Spinal cord (tissue), 9 donors: ENCODE measurements at regions not wholly inside any gene's neighbourhood (a gene's known extent, or its start where the extent isn't known, plus 50 kb on each side); places are given as distances from the start of the nearest gene placed in this dataset.

ENCODE experiments used
- DNase-seq, 6 donors: peaks; one replicate each; pipeline versions ENCODE4 v3.0.0 to v3.0.0-alpha.2; 2013 to 2015; ENCODE audit warnings: low spot score in 6 of 6, low read depth in 4 of 6
- H3K27ac ChIP-seq: one replicate; pipeline ENCODE4 v1.5.1; 2013; ENCODE audit warnings: low read depth, low read length, control low read depth
- H3K27me3 ChIP-seq: one replicate; pipeline ENCODE4 v1.6.1; 2013; ENCODE audit warnings: low read length; ENCODE audit not compliant: control insufficient read depth, insufficient read depth
- H3K36me3 ChIP-seq: one replicate; pipeline ENCODE4 v1.6.1; 2013; ENCODE audit warnings: low read length; ENCODE audit not compliant: control insufficient read depth, insufficient read depth
- H3K4me1 ChIP-seq: one replicate; pipeline ENCODE4 v1.6.1; 2013; ENCODE audit warnings: low read length; ENCODE audit not compliant: control insufficient read depth, insufficient read depth
- H3K4me3 ChIP-seq: one replicate; pipeline ENCODE4 v1.5.1; 2013; ENCODE audit warnings: low read depth, low read length, control low read depth
- H3K9me3 ChIP-seq: one replicate; pipeline ENCODE4 v1.6.1; 2013; ENCODE audit warnings: low read length; ENCODE audit not compliant: control insufficient read depth, insufficient read depth
- WGBS: methylation state at CpG from one replicate; pipeline ENCODE4 v1.1.5; 2013; ENCODE audit warnings: missing lambda C conversion rate; ENCODE audit not compliant: insufficient coverage; 5-methylcytosine and 5-hydroxymethylcytosine counted together
- donor health status: healthy.

DNA sequence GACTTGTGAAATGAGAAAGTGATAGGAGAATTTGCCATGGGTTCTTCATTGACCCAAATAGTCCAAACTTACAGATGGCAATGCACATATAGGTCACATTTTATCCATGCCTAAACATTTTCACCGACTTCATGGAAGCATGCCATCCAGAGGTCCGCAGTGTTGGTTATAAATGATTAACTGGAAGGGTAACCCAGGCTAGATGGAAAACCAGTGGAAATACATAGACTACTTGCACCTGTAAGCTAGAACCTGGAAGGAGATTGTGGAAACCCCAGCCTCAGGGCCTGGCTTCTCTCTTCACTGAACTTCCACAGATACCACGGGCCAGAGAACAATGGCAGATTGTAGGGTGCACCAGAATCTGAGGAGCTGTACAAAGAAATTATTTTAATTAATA lies 103.8 kb upstream of the SYNDIG1 start:
- no peaks in the 10 kb centered on the region for H3K4me1 ChIP-seq
- H3K36me3 ChIP-seq, result no peaks in the 10 kb centered on the region
- no peaks in the 10 kb centered on the region for H3K27me3 ChIP-seq
- WGBS, result no CpG with 5 or more reads among the region's 3 CpGs
- peaks cover 2% of the 10 kb centered on the region for H3K9me3 ChIP-seq
- no peak overlapping the region for H3K27ac ChIP-seq
- DNase-seq, result no peak
- no peak overlapping the region for H3K4me3 ChIP-seq

DNA sequence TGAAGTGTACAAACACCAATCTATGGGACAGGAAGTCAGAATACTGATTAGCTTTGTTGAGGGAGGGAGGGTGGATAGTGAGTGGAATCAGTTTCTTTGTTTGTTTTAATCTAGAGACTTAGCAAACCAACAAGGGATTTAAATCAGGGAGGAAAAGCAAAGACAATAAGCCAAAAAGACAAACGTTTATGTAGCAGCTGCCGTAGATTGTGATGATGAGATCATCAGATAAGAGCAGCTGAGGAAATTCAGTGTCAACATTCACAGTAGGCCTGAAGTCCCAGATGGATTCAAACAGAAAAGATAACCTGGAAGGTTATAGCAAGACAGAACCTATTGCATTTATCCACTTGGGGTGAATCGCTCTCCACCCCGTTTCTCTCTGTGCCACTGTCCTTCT lies 104.9 kb upstream of the SYNDIG1 start:
- Histone ChIP-seq H3K9me3 (peaks cover 2% of the 10 kb centered on the region), H3K36me3 (no peaks in the 10 kb centered on the region), H3K4me1 (peaks cover under 1% of the 10 kb centered on the region), H3K27me3 (no peaks in the 10 kb centered on the region), H3K27ac (no peak overlapping the region), H3K4me3 (no peak overlapping the region)
- no peak for DNase-seq
- WGBS, result 14% methylated on average over 2 of the region's 4 CpGs

DNA sequence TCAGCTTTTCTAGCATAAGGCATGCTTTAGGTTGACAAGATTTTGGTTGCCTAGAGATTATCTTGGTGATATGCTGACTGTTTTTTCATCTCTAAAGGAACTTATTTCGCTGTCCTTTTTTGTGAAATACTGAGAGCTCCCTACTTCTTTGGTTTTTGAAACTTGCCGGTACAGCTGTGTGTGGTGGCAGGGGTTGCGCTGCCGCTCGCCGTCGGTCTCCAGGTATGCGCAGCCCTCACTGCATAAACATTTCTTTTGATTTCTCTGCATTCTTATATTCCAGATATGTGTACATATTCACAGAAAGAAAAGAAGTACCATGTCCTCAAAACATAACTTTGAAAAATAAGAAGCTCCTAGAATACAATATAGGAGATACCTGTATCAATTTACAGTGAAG lies 106.4 kb upstream of the SYNDIG1 start:
- no peak overlapping the region for H3K27ac ChIP-seq
- DNase-seq, result no peak
- no peaks in the 10 kb centered on the region for H3K27me3 ChIP-seq
- H3K9me3 ChIP-seq, result peaks cover 2% of the 10 kb centered on the region
- no peaks in the 10 kb centered on the region for H3K36me3 ChIP-seq
- no peak overlapping the region for H3K4me3 ChIP-seq
- peaks cover 4% of the 10 kb centered on the region for H3K4me1 ChIP-seq
- no CpG with 5 or more reads among the region's 8 CpGs for WGBS

DNA sequence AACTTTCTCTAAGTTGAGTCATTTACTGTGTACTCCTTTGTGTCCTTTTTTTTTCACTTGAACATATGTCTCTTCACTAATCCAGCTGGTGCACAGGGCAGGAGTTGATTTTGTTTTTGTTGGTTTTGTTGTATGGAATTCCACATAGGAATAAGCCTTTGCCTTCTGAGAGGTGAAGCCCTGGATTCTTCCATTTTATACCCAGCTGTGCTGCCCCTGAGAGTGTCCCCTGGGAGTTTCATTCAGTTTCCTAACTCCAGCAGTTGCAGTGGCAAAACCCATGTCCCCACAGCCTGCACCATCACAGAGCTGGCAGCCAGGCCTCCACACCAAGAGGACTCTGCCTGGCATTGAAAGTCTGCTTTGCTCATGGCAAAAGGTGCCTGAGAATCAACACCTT lies 107.3 kb upstream of the SYNDIG1 start:
- Histone ChIP-seq H3K4me1 (peaks cover 7% of the 10 kb centered on the region), H3K27ac (no peak overlapping the region), H3K4me3 (no peak overlapping the region), H3K36me3 (no peaks in the 10 kb centered on the region), H3K27me3 (no peaks in the 10 kb centered on the region), H3K9me3 (peaks cover 2% of the 10 kb centered on the region)
- DNase-seq, result no peak

DNA sequence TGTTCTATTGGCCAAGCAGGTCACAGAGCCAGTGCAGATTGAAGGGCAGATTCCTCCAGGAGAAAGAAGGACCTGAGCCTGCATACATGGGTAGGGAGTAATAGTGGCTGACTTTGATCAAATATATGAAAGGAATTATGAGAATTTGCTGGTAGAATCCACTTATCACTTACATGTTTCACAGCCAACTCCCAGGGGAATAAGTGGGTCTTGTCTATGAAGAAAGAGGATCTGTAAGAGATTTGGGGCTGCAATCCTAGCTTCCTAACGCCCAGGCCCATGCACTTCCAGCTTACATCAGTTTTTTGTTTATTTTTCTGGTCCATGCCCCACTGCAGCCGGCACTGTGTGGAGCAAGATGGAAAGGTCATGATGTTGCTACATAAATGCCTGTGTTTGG lies 107.9 kb upstream of the SYNDIG1 start:
- no peak for DNase-seq

DNA sequence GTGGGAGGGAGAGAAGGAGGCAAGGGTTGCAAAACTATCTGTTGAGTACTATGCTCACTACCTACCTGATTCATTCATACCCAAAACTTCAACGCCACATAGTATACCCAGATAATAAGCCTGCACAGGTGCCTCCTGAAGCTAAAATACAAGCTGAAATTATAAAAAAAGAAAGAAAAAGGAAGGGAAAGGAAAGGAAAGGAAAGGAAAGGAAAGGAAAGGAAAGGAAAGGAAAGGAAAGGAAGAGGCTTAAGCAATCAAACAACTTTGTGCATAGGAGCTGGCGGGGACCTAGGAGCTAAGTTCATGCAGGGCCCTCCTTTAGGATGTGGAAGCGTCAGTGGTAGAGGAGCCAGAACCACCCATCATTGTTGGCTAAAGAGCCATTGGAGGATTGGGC lies 108.9 kb upstream of the SYNDIG1 start:
- H3K4me3 ChIP-seq, result no peak overlapping the region
- H3K4me1 ChIP-seq, result peaks cover 8% of the 10 kb centered on the region
- no peaks in the 10 kb centered on the region for H3K27me3 ChIP-seq
- no peak overlapping the region for H3K27ac ChIP-seq
- DNase-seq, result no peak
- no peaks in the 10 kb centered on the region for H3K36me3 ChIP-seq
- H3K9me3 ChIP-seq, result peaks cover 2% of the 10 kb centered on the region
- WGBS, result 96% methylated on average over 2 of the region's 3 CpGs

More for the DNA sequence above, 107.9 kb upstream of the SYNDIG1 start:
- H3K27me3 ChIP-seq, result no peaks in the 10 kb centered on the region
- WGBS, result 80% methylated on average over 1 of the region's 2 CpGs
- peaks cover 8% of the 10 kb centered on the region for H3K4me1 ChIP-seq
- no peaks in the 10 kb centered on the region for H3K36me3 ChIP-seq
- H3K4me3 ChIP-seq, result no peak overlapping the region
- peaks cover 2% of the 10 kb centered on the region for H3K9me3 ChIP-seq
- no peak overlapping the region for H3K27ac ChIP-seq

DNA sequence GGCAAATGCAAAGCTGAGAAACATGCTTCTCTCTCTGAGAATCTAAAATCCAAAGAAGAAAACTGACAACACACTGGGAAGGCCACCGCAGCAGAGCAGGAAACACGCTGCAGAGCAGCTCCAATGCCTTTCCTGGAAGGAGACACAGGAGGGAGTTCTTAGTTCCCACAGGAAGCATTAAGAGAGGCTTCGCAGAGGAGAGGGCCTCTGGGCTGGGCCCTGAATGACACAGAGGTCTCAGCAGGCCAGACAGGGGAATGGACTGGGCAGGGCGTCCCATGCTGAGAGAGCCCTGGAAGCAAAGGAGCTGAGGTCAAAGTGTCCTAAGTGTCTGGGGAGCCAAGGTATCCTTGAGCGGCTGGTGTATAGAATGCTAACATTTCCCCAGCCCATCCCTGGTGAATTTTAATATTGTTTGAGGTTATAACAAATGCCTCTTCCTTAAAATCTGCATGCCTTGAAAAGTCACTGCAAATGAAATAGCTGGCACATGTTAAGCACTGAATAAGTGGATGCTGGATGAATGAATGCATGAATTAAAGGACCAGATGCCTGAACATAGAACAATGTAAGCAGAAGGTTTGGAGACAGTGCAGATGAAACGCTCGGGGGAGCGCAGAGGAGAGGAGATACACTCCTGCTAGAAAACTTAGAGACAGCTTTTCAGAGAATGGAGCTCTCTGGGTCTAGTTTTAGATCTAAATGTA lies 110.0 kb upstream of the SYNDIG1 start:
- Histone ChIP-seq H3K4me1 (peaks cover 8% of the 10 kb centered on the region), H3K36me3 (no peaks in the 10 kb centered on the region), H3K9me3 (peaks cover 2% of the 10 kb centered on the region), H3K4me3 (no peak overlapping the region), H3K27me3 (no peaks in the 10 kb centered on the region), H3K27ac (no peak overlapping the region)
- 72% methylated on average over 7 of the region's 8 CpGs for WGBS
- DNase-seq, result peak in 2 of 6 donors; percentile 41 to 50

DNA sequence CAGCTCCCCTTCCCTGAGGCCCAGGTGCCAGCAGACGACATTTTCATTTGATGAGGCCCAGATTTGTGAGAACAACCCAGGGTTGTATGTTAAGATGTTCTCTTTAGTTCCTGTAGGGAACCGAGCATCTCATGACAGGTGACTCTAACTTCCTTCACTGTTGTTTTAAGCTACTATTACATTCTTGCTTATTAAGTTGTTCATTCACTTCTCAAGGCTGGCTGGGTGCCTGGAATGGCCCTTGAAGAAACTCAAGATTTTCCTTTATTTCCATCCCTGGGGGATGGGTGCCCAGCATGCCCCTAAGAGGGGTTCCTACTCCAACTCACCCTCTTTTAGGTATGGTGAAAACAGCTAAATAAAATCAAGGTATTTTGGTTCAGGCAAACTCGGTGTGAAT lies 111.5 kb upstream of the SYNDIG1 start:
- H3K36me3 ChIP-seq, result no peaks in the 10 kb centered on the region
- peaks cover 8% of the 10 kb centered on the region for H3K4me1 ChIP-seq
- peaks cover 2% of the 10 kb centered on the region for H3K9me3 ChIP-seq
- H3K27me3 ChIP-seq, result no peaks in the 10 kb centered on the region
- DNase-seq, result no peak
- no peak overlapping the region for H3K4me3 ChIP-seq
- H3K27ac ChIP-seq, result no peak overlapping the region
- WGBS, result no CpG with 5 or more reads among the region's 3 CpGs

DNA sequence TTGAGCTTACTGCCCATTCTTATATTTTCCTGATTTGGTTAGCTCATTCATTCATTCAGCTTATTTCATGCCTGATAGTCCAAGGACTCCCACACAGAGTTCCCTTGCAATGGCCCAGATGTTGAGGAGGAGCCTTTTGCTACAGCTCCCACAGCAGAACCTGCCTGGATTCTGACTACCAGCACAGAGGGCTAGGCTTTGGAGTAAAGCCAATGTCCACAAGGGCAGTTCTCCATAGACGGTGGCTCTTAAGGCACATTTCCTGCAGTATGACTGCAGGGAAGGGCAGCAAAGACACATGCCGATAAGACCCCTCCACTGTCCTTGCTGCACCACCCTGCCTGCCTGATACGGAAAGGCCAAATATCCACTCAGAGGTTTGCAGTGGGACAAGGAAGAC lies 112.3 kb upstream of the SYNDIG1 start:
- no peak overlapping the region for H3K4me3 ChIP-seq
- no peak for DNase-seq
- WGBS, result 64% methylated on average over 2 of the region's 3 CpGs
- H3K36me3 ChIP-seq, result no peaks in the 10 kb centered on the region
- no peaks in the 10 kb centered on the region for H3K27me3 ChIP-seq
- peaks cover 8% of the 10 kb centered on the region for H3K4me1 ChIP-seq
- peaks cover 2% of the 10 kb centered on the region for H3K9me3 ChIP-seq
- H3K27ac ChIP-seq, result no peak overlapping the region

DNA sequence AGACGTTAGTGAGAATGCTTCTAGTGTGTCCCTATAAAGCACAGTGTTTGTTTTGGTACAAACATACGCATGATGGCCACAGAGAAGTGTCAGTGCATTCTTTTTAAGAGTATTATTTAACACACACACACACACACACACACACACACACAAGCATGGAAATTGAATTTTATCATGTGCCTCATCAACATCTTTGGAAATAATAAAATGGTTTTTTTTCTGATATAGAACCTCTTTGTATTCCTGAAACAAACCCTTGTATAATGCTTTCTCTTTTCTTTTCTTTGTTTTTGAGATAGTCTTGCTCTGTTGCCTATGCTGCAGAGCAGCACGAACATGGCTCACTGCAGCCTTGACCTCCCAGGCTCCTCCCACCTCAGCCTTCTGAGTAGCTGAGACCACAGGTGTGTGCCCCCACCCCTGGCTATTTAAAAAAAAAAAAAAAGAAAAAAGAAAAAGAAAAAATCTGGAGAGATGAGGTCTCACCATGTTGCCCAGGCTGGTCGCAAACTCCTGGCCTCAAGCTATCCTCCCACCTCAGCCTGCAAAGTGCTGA lies 116.2 kb upstream of the SYNDIG1 start:
- H3K36me3 ChIP-seq, result no peaks in the 10 kb centered on the region
- no peak for DNase-seq
- H3K27ac ChIP-seq, result no peak overlapping the region
- WGBS, result no CpG with 5 or more reads among the region's 4 CpGs
- no peaks in the 10 kb centered on the region for H3K27me3 ChIP-seq
- H3K4me1 ChIP-seq, result peaks cover 4% of the 10 kb centered on the region
- H3K4me3 ChIP-seq, result no peak overlapping the region
- no peaks in the 10 kb centered on the region for H3K9me3 ChIP-seq
